ENCODE measurements at regions not wholly inside any gene's neighbourhood (a gene's known extent, or its start where the extent isn't known, plus 50 kb on each side); places are given as distances from the start of the nearest gene placed in this dataset.

- DNase-seq, result no peak
- H3K36me3 ChIP-seq, result no peaks in the 10 kb centered on the region
- peaks cover 0 to 7% (median 0%) of the 10 kb centered on the region in 8 donors for H3K9me3 ChIP-seq
- H3K4me3 ChIP-seq, result no peak overlapping the region
- whole genome bisulfite sequencing, 5 donors, result 90 to 100% (median 97%) methylated on average over 1 of the region's 1 CpG
- H3K27ac ChIP-seq, result no peak overlapping the region
- intact Hi-C loops (cut with DNase I; ENCODE audit: low total_unique reads), result no loop called here
- H3K4me1 ChIP-seq, result peaks cover 0 to 21% (median 15%) of the 10 kb centered on the region in 6 donors
- H3K27me3 ChIP-seq (replicated peaks in 1 of 7), result peaks cover 0 to 10% (median 0%) of the 10 kb centered on the region in 7 donors
- TF ChIP-seq POLR2A (IDR thresholded peaks at IDR 0.05) (no peak), POLR2AphosphoS5 (IDR thresholded peaks at IDR 0.05) (no peak), CTCF (IDR thresholded peaks at IDR 0.05 in 8 of 11, conservative IDR thresholded peaks at IDR 0.05 in 3 of 11) (no peak)
Observed at GRCh38 chr14:89042021-89042420, 217.6 kb downstream of the TTC8 start.

GRCh38 chr14:89053303-89053702 lies 228.9 kb downstream of the TTC8 start:
- no peak for DNase-seq
- Histone ChIP-seq H3K27ac (no peak overlapping the region), H3K4me1 (no peaks in the 10 kb centered on the region), H3K4me3 (no peak overlapping the region), H3K9me3 (peaks cover 0 to 13% (median 6%) of the 10 kb centered on the region in 8 donors), H3K27me3 (replicated peaks in 1 of 7) (no peaks in the 10 kb centered on the region), H3K36me3 (no peaks in the 10 kb centered on the region)
- intact Hi-C loops (cut with DNase I; ENCODE audit: low total_unique reads), result no loop called here
- TF ChIP-seq POLR2A (IDR thresholded peaks at IDR 0.05), result no peak
- TF ChIP-seq POLR2AphosphoS5 (IDR thresholded peaks at IDR 0.05), result no peak
- TF ChIP-seq CTCF (IDR thresholded peaks at IDR 0.05 in 8 of 11, conservative IDR thresholded peaks at IDR 0.05 in 3 of 11), result no peak
- 79 to 95% (median 93%) methylated on average over 5 of the region's 5 CpGs for WGBS, 5 donors

GRCh38 chr14:89056394-89056793 lies 231.9 kb downstream of the TTC8 start:
- intact Hi-C loops (cut with DNase I; ENCODE audit: low total_unique reads), result no loop called here
- Histone ChIP-seq H3K27ac (no peak overlapping the region), H3K27me3 (replicated peaks in 1 of 7) (no peaks in the 10 kb centered on the region), H3K36me3 (no peaks in the 10 kb centered on the region), H3K4me3 (no peak overlapping the region), H3K9me3 (peaks cover 0 to 13% (median 6%) of the 10 kb centered on the region in 8 donors), H3K4me1 (no peaks in the 10 kb centered on the region)
- no peak for TF ChIP-seq POLR2A (IDR thresholded peaks at IDR 0.05)
- TF ChIP-seq CTCF (IDR thresholded peaks at IDR 0.05 in 8 of 11, conservative IDR thresholded peaks at IDR 0.05 in 3 of 11), result no peak
- TF ChIP-seq POLR2AphosphoS5 (IDR thresholded peaks at IDR 0.05), result no peak
- 85 to 95% (median 94%) methylated on average over 4 of the region's 4 CpGs for WGBS, 5 donors
- DNase-seq, result no peak

GRCh38 chr14:89058697-89059096 lies 234.2 kb downstream of the TTC8 start:
- no peak overlapping the region for H3K4me3 ChIP-seq
- no peaks in the 10 kb centered on the region for H3K9me3 ChIP-seq
- intact Hi-C loops (cut with DNase I; ENCODE audit: low total_unique reads), result no loop called here
- H3K27ac ChIP-seq, result no peak overlapping the region
- no peak for DNase-seq
- H3K4me1 ChIP-seq, result no peaks in the 10 kb centered on the region
- no peaks in the 10 kb centered on the region for H3K36me3 ChIP-seq
- TF ChIP-seq POLR2AphosphoS5 (IDR thresholded peaks at IDR 0.05), result no peak
- WGBS, 5 donors, result 77 to 91% (median 81%) methylated on average over 3 of the region's 3 CpGs
- H3K27me3 ChIP-seq (replicated peaks in 1 of 7), result no peaks in the 10 kb centered on the region

GRCh38 chr14:89060191-89060590 lies 235.7 kb downstream of the TTC8 start:
- Histone ChIP-seq H3K4me1 (no peaks in the 10 kb centered on the region), H3K36me3 (no peaks in the 10 kb centered on the region), H3K27me3 (replicated peaks in 1 of 7) (peaks cover 0 to 10% (median 0%) of the 10 kb centered on the region in 7 donors), H3K9me3 (no peaks in the 10 kb centered on the region), H3K4me3 (no peak overlapping the region), H3K27ac (no peak overlapping the region)
- DNase-seq, result no peak
- TF ChIP-seq CTCF (IDR thresholded peaks at IDR 0.05 in 8 of 11, conservative IDR thresholded peaks at IDR 0.05 in 3 of 11) (no peak), POLR2AphosphoS5 (IDR thresholded peaks at IDR 0.05) (no peak), POLR2A (IDR thresholded peaks at IDR 0.05) (no peak)
- intact Hi-C loops (cut with DNase I; ENCODE audit: low total_unique reads), result no loop called here
